Natural killer cell treated with Interleukin-12 subunit alpha and Interleukin-12 subunit beta and Interleukin-15 and Interleukin-18, amount 100 ng/mL, for 72 hours (primary cell): ENCODE measurements at regions not wholly inside any gene's neighbourhood (a gene's known extent, or its start where the extent isn't known, plus 50 kb on each side); places are given as distances from the start of the nearest gene placed in this dataset.

Experiments used
- ATAC-seq, 2 donors: fragments of 150-1000 bp; cut with Tn5 transposase in 1 of 2; sonication (Bioruptor Pico), chemical (Tn5 transposase) in 1 of 2; 2 replicates each; pipeline ENCODE4 v1.10.0; 2021
- DNase-seq: peaks from one replicate; pipeline ENCODE4 v3.0.0; 2022; ENCODE audit warnings: low spot score
- H3K27ac Mint-ChIP-seq, 2 donors: 1 replicate in 1 of 2; 2 replicates in 1 of 2; pipeline ENCODE4 v1.8.0; 2022; ENCODE audit warnings: mixed read lengths in 2 of 2, mild to moderate bottlenecking in 1 of 2, moderate library complexity in 1 of 2
- H3K27me3 Mint-ChIP-seq, 2 donors: 1 replicate in 1 of 2; 2 replicates in 1 of 2; pipeline ENCODE4 v1.8.0; 2022; ENCODE audit warnings: mixed read lengths in 2 of 2
- H3K36me3 Mint-ChIP-seq: one replicate; pipeline ENCODE4 v1.8.0; 2022; ENCODE audit warnings: mixed read lengths
- H3K4me1 Mint-ChIP-seq, 2 donors: 1 replicate in 1 of 2; 2 replicates in 1 of 2; pipeline ENCODE4 v1.8.0; 2022; ENCODE audit warnings: low read depth in 2 of 2, mixed read lengths in 2 of 2, mild to moderate bottlenecking in 1 of 2
- H3K4me3 Mint-ChIP-seq: one replicate; pipeline ENCODE4 v1.8.0; 2022; ENCODE audit warnings: mixed read lengths
- H3K9me3 Mint-ChIP-seq: 2 replicates; pipeline ENCODE4 v1.8.0; 2022; ENCODE audit warnings: mixed read lengths

DNA sequence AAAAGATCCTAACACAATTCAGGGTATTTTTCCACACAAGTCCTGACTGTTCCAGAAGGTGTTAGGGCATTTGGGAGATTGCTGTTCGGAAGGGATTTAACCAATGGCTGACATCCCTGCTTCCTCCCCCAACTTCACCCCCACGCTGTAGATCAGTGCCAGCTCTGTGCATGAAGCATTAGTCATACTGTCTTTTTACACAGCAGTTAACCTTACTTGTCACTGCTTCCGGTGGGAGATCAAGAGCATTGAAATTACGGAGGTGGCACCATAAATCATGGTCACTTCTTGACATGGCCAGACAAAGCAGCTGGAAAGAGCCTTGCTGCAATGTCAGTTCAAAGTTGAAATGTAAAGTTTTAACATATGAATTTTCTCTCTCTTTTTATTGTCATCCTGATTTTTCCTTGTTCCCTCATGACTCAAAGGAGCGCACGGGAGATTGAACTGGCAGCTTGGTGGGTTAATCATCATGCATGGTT lies 70.2 kb downstream of the HRH4 start:
- no peaks in the 10 kb centered on the region for H3K36me3 Mint-ChIP-seq
- no peak overlapping the region for H3K27ac Mint-ChIP-seq
- peaks cover 3 to 7% of the 10 kb centered on the region in 2 donors for H3K4me1 Mint-ChIP-seq
- ATAC-seq (peak in 1 of 2 donors; percentile 67), DNase-seq (no peak)
- peaks cover 5% of the 10 kb centered on the region for H3K9me3 Mint-ChIP-seq
- H3K4me3 Mint-ChIP-seq, result no peak overlapping the region
- peaks cover 33 to 34% of the 10 kb centered on the region in 2 donors for H3K27me3 Mint-ChIP-seq

GRCh38 chr18:24534271-24534670 lies 73.8 kb downstream of the HRH4 start:
- Mint-ChIP-seq H3K4me3 (no peak overlapping the region), H3K36me3 (no peaks in the 10 kb centered on the region), H3K4me1 (peaks cover 3 to 7% of the 10 kb centered on the region in 2 donors), H3K27ac (no peak overlapping the region), H3K27me3 (peaks cover 47 to 50% of the 10 kb centered on the region in 2 donors), H3K9me3 (peaks cover 5% of the 10 kb centered on the region)
- no peak for ATAC-seq
- no peak for DNase-seq

- Mint-ChIP-seq H3K27me3 (peaks cover 47 to 49% of the 10 kb centered on the region in 2 donors), H3K9me3 (peaks cover 5% of the 10 kb centered on the region), H3K4me1 (peaks cover 3 to 7% of the 10 kb centered on the region in 2 donors), H3K36me3 (no peaks in the 10 kb centered on the region), H3K27ac (no peak overlapping the region), H3K4me3 (no peak overlapping the region)
- ATAC-seq, result no peak
- DNase-seq, result no peak
Measured at GRCh38 chr18:24534737-24535136, 74.3 kb downstream of the HRH4 start.

GRCh38 chr18:24535527-24536295 lies 75.3 kb downstream of the HRH4 start:
- Mint-ChIP-seq H3K27me3 (peaks cover 40 to 42% of the 10 kb centered on the region in 2 donors), H3K36me3 (no peaks in the 10 kb centered on the region), H3K4me3 (no peak overlapping the region), H3K9me3 (peaks cover 5% of the 10 kb centered on the region), H3K27ac (no peak overlapping the region), H3K4me1 (peaks cover 0 to 3% of the 10 kb centered on the region in 2 donors)
- DNase-seq (no peak), ATAC-seq (no peak)

DNA sequence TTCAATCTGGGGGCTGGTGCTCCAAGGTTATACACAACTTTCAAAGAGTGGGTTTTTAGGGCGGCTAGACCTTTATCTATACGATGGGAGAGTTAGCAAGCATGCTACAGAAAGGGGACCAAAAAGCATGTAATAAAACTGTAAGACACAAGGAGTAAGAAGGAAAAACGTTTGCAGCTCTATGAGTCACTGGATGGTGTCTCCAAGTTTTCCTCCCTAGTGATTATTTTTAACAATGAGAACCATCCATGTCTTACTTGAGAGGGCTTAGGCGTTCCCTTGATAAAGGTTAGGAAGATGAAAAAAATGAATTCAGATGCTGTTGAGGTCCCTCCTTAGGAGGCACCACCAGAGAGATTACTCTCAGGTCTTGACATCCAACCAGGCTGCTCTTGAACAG lies 75.9 kb downstream of the HRH4 start:
- no peak overlapping the region for H3K4me3 Mint-ChIP-seq
- ATAC-seq, result no peak

DNA sequence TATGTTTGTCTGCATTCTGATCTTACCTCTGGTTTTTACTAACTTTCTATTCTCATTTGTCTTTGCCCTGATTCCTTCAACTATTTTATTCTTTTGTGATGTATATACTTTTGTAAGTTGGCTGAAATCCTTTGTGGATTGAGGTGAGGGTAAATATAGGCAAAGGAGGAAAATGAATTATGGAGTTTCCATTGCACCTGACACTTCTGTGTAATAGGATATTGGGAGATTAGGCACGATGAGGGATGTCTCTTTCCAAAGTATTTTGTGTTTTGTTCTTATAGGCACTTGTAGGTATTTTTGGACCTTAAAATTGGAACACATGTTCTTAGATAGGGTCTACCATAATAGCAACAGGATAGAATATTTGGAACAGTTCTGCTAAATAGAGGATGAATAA lies 76.4 kb downstream of the HRH4 start:
- no peaks in the 10 kb centered on the region for H3K4me1 Mint-ChIP-seq
- DNase-seq, result no peak
- H3K27ac Mint-ChIP-seq, result no peak overlapping the region
- no peak overlapping the region for H3K4me3 Mint-ChIP-seq
- peaks cover 5% of the 10 kb centered on the region for H3K9me3 Mint-ChIP-seq
- H3K36me3 Mint-ChIP-seq, result no peaks in the 10 kb centered on the region
- ATAC-seq, result no peak
- H3K27me3 Mint-ChIP-seq, result peaks cover 28 to 36% of the 10 kb centered on the region in 2 donors

More for the DNA sequence above, 75.9 kb downstream of the HRH4 start:
- no peak overlapping the region for H3K27ac Mint-ChIP-seq
- no peaks in the 10 kb centered on the region for H3K4me1 Mint-ChIP-seq
- no peaks in the 10 kb centered on the region for H3K36me3 Mint-ChIP-seq
- H3K27me3 Mint-ChIP-seq, result peaks cover 34 to 40% of the 10 kb centered on the region in 2 donors
- no peak for DNase-seq
- H3K9me3 Mint-ChIP-seq, result peaks cover 5% of the 10 kb centered on the region

DNA sequence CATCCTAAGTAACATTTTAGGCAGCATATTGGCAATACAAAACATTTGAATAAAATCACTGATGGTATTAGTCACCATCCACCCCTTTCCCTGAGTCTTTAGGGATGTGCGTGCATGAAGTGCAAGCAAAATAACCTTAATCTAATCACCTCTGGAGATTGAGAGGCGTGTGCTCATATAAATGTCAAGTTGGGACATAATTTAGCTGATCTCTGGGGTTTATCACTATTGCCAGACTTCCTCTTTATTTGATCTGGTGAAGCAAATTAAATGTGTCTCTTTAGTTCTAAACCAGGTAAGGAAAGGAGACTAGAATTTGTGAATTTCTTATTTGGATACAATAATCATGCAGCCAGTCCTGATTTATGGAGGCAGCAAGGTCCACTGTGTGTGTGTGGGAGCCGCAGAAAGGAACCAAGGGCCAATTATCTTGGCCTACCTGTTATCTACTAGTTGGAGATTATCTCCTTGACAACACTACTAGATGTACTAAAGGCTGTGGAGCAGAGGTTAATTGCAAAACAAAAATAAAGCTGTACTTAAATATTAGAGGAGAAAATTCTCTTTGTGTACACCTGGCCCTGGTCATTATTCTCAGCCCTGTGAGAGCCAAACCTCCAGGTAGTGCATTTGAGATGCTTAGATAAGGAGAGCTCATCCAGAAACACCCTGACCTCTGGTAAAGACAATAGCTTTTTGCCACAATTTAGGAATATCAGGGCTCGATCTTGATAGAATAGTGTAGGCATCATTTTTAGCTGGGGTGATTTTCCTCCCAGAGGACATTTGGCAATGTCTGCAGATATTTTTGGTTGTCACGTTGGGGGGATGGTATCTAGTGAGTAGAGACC lies 78.2 kb downstream of the HRH4 start:
- no peak for ATAC-seq

GRCh38 chr18:24539866-24540617 lies 79.6 kb downstream of the HRH4 start:
- no peak overlapping the region for H3K4me3 Mint-ChIP-seq
- no peak overlapping the region for H3K27ac Mint-ChIP-seq
- H3K4me1 Mint-ChIP-seq, result no peaks in the 10 kb centered on the region
- no peak for DNase-seq
- no peak for ATAC-seq
- H3K9me3 Mint-ChIP-seq, result no peaks in the 10 kb centered on the region
- H3K36me3 Mint-ChIP-seq, result no peaks in the 10 kb centered on the region
- peaks cover 23 to 28% of the 10 kb centered on the region in 2 donors for H3K27me3 Mint-ChIP-seq

More for the DNA sequence above, 78.2 kb downstream of the HRH4 start:
- Mint-ChIP-seq H3K4me1 (no peaks in the 10 kb centered on the region), H3K27ac (no peak overlapping the region), H3K27me3 (peaks cover 18 to 26% of the 10 kb centered on the region in 2 donors), H3K36me3 (no peaks in the 10 kb centered on the region), H3K9me3 (no peaks in the 10 kb centered on the region), H3K4me3 (no peak overlapping the region)
- no peak for DNase-seq

GRCh38 chr18:24540896-24541295 lies 80.5 kb downstream of the HRH4 start:
- Mint-ChIP-seq H3K4me1 (no peaks in the 10 kb centered on the region), H3K27ac (no peak overlapping the region), H3K27me3 (peaks cover 16 to 23% of the 10 kb centered on the region in 2 donors), H3K36me3 (no peaks in the 10 kb centered on the region), H3K9me3 (no peaks in the 10 kb centered on the region), H3K4me3 (no peak overlapping the region)
- ATAC-seq, result peak in 1 of 2 donors; percentile 36
- no peak for DNase-seq

GRCh38 chr18:24543086-24543794 lies 82.8 kb downstream of the HRH4 start:
- Mint-ChIP-seq H3K36me3 (no peaks in the 10 kb centered on the region), H3K27ac (no peak overlapping the region), H3K27me3 (peaks cover 9 to 11% of the 10 kb centered on the region in 2 donors), H3K4me3 (no peak overlapping the region), H3K9me3 (no peaks in the 10 kb centered on the region), H3K4me1 (no peaks in the 10 kb centered on the region)
- no peak for DNase-seq
- no peak for ATAC-seq

DNA sequence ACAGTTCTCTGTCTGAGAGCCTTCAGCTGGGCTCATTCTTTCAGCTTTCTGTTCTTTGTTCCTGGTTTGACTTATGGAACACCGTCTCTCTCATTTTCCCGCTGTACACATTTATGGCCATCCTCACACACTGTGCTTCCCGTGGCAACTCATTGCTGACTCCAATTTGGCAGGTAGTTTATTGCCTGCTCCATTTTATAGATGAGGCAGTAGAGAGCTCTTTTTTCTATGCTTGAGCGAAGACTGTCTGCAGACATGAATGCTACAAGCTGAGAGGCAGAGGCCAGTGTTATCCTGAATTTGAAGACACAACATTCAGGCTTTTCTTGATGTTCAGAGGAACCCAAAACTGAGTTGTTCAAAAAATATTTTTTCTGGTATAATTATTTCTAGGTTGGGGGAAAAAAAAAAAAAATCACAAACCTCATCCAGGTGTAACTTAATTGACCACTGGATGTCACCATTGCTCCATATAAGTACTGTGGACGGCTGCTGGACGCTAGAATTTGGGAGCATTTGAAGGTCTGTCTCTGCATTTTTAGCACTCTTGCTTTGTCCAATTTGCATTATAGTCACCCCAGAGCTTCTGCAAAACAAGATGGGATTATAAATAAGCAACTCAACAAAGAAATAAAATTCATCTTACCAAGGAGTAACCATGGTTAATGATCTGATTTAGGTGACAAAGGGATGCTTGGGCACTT lies 83.5 kb downstream of the HRH4 start:
- H3K4me1 Mint-ChIP-seq, result no peaks in the 10 kb centered on the region
- no peak for DNase-seq
- H3K36me3 Mint-ChIP-seq, result no peaks in the 10 kb centered on the region
- H3K4me3 Mint-ChIP-seq, result no peak overlapping the region
- no peaks in the 10 kb centered on the region for H3K9me3 Mint-ChIP-seq
- no peak for ATAC-seq
- H3K27me3 Mint-ChIP-seq, result peaks cover 5 to 11% of the 10 kb centered on the region in 2 donors
- H3K27ac Mint-ChIP-seq, result no peak overlapping the region

DNA sequence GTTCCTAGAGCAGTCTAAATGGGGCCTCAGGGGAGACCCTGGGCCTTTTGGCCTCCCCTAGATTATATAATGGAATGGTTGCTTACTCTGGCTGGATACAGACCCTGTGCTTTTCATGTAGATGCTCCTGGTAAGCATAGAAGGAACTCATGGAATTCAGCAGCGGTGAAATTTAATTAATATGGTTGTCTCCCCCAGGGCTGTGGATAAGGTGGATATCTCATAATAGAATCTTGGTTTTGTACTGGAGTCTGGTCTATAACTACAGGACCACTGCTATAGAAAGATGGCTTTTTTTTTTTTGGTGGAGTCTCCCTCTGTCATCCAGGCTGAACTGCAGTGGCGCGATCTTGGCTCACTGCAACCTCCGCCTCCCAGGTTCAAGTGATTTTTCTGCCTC lies 84.5 kb downstream of the HRH4 start:
- H3K4me1 Mint-ChIP-seq, result no peaks in the 10 kb centered on the region
- no peaks in the 10 kb centered on the region for H3K36me3 Mint-ChIP-seq
- no peak overlapping the region for H3K27ac Mint-ChIP-seq
- DNase-seq (no peak), ATAC-seq (no peak)
- no peaks in the 10 kb centered on the region for H3K9me3 Mint-ChIP-seq
- peaks cover 5 to 11% of the 10 kb centered on the region in 2 donors for H3K27me3 Mint-ChIP-seq
- no peak overlapping the region for H3K4me3 Mint-ChIP-seq
